ENCODE measurements at regions not wholly inside any gene's neighbourhood (a gene's known extent, or its start where the extent isn't known, plus 50 kb on each side); places are given as distances from the start of the nearest gene placed in this dataset.

- intact Hi-C loops (cut with micrococcal nuclease), result no loop called here
- POLR2A ChIA-PET, result no interaction called here
Measured at GRCh38 chr21:24294171-24294570, 1313.1 kb downstream of the MRPL39 start.

More at GRCh38 chr21:24294171-24294570, 1313.1 kb downstream of the MRPL39 start:
- no peak for DNase-seq
- no peak overlapping the region for H3K27ac ChIP-seq (ENCODE audit: low read length in 2 of 2)
- H3K4me2 ChIP-seq (replicated peaks; ENCODE audit: low read depth, low read length, poor library complexity, severe bottlenecking), result no peak overlapping the region
- H3K9me3 ChIP-seq (ENCODE audit: control extremely low read depth in 1 of 3, control insufficient read depth in 2 of 3, insufficient read depth in 1 of 3, low read length in 2 of 3), result no peaks in the 10 kb centered on the region
- no peak overlapping the region for H3K4me3 ChIP-seq (ENCODE audit: control extremely low read depth in 1 of 5, extremely low read depth in 1 of 5, insufficient read depth in 1 of 5, low read depth in 2 of 5, low read length in 4 of 5)
- no peaks in the 10 kb centered on the region for H3K4me1 ChIP-seq (ENCODE audit: control insufficient read depth in 2 of 2, insufficient read depth in 2 of 2, low read length in 2 of 2)
- H3K9ac ChIP-seq (ENCODE audit: low read length), result no peak overlapping the region
- Mint-ChIP-seq H3K27ac (no peak overlapping the region), H3K27me3 (no peaks in the 10 kb centered on the region), H3K4me1 (peaks cover 3% of the 10 kb centered on the region), H3K9me3 (ENCODE audit: insufficient read depth) (no peaks in the 10 kb centered on the region), H3K4me3 (no peak overlapping the region)
- CTCF ChIA-PET, result no interaction called here
- TF ChIP-seq CTCF (IDR thresholded peaks at IDR 0.05) (no peak), EZH2 (IDR thresholded peaks at IDR 0.05; ENCODE audit: borderline replicate concordance, insufficient read depth, low read depth, low read length, poor library complexity, severe bottlenecking) (no peak)
- H3K36me3 ChIP-seq (replicated peaks in 1 of 2; ENCODE audit: control extremely low read depth in 1 of 2, control insufficient read depth in 1 of 2, extremely low read depth in 1 of 2, insufficient read depth in 2 of 2, low read length in 1 of 2), result no peaks in the 10 kb centered on the region
- no peaks in the 10 kb centered on the region for H3K27me3 ChIP-seq (replicated peaks in 1 of 4; ENCODE audit: control extremely low read depth in 1 of 4, control insufficient read depth in 3 of 4, insufficient read depth in 4 of 4, low read length in 3 of 4)
- H3K79me2 ChIP-seq (ENCODE audit: control insufficient read depth, insufficient read depth, low read length), result no peaks in the 10 kb centered on the region
- no peaks in the 10 kb centered on the region for H4K20me1 ChIP-seq (ENCODE audit: control insufficient read depth, insufficient read depth, low read length, poor library complexity, severe bottlenecking)
- no peak overlapping the region for H2AFZ ChIP-seq (ENCODE audit: insufficient read depth, low read depth, low read length, poor library complexity, severe bottlenecking)
- WGBS (ENCODE audit: insufficient coverage), result no CpG with 5 or more reads among the region's 2 CpGs
- no peak for ATAC-seq (ENCODE audit: low read depth)

Measured in B cell (primary cell).